ENCODE measurements at regions not wholly inside any gene's neighbourhood (a gene's known extent, or its start where the extent isn't known, plus 50 kb on each side); places are given as distances from the start of the nearest gene placed in this dataset.
A peak's percentile ranks its signal among the peaks of the same experiment; 100 is the strongest.
"Not testable (repeated sequence)": the region's sequence is repeated elsewhere in the genome, so short reads cannot be mapped to it uniquely, and the experiment has no call there.

GRCh38 chr5:82882316-82882715 is 194.9 kb downstream of the TMEM167A start:
- TF ChIP-seq CTCF (IDR thresholded peaks at IDR 0.05; ENCODE audit: extremely low read depth, insufficient read depth, missing control alignments), result no peak
- in situ Hi-C loops (cut with MboI; ENCODE audit: low pct_unique_long_range_greater_than_20kb, low sequenced_read_pairs, unreplicated experiment), result loop anchor here (25.0 kb wide), 1 partner anchor 530 kb away; no protein-coding TSS in a partner anchor
- no peak for DNase-seq (ENCODE audit: low spot score)

GRCh38 chr5:82881571-82882174 is 195.5 kb downstream of the TMEM167A start:
- TF ChIP-seq CTCF (IDR thresholded peaks at IDR 0.05; ENCODE audit: extremely low read depth, insufficient read depth, missing control alignments), result no peak
- DNase-seq (ENCODE audit: low spot score), result peak; percentile 23
- in situ Hi-C loops (cut with MboI; ENCODE audit: low pct_unique_long_range_greater_than_20kb, low sequenced_read_pairs, unreplicated experiment), result loop anchor here (25.0 kb wide), 1 partner anchor 531 kb away; no protein-coding TSS in a partner anchor

GRCh38 chr5:82879089-82879488 is 198.1 kb downstream of the TMEM167A start:
- TF ChIP-seq CTCF (IDR thresholded peaks at IDR 0.05; ENCODE audit: extremely low read depth, insufficient read depth, missing control alignments), result no peak
- in situ Hi-C loops (cut with MboI; ENCODE audit: low pct_unique_long_range_greater_than_20kb, low sequenced_read_pairs, unreplicated experiment), result loop anchor here (25.0 kb wide), 1 partner anchor 533 kb away; no protein-coding TSS in a partner anchor

GRCh38 chr5:82873452-82873851 is 203.7 kb downstream of the TMEM167A start:
- DNase-seq (ENCODE audit: low spot score), result no peak
- no peak for TF ChIP-seq CTCF (IDR thresholded peaks at IDR 0.05; ENCODE audit: extremely low read depth, insufficient read depth, missing control alignments)
- in situ Hi-C loops (cut with MboI; ENCODE audit: low pct_unique_long_range_greater_than_20kb, low sequenced_read_pairs, unreplicated experiment), result no loop called here

More at GRCh38 chr5:82879089-82879488, 198.1 kb downstream of the TMEM167A start:
- no peak for DNase-seq (ENCODE audit: low spot score)

GRCh38 chr5:82872321-82873288 is 204.6 kb downstream of the TMEM167A start:
- DNase-seq (ENCODE audit: low spot score); in situ Hi-C loops (cut with MboI; ENCODE audit: low pct_unique_long_range_greater_than_20kb, low sequenced_read_pairs, unreplicated experiment): not testable (repeated sequence)

- TF ChIP-seq CTCF (IDR thresholded peaks at IDR 0.05; ENCODE audit: extremely low read depth, insufficient read depth, missing control alignments), result no peak
- DNase-seq (ENCODE audit: low spot score), result no peak
- in situ Hi-C loops (cut with MboI; ENCODE audit: low pct_unique_long_range_greater_than_20kb, low sequenced_read_pairs, unreplicated experiment), result no loop called here
Measured at GRCh38 chr5:82865625-82866024, 211.6 kb downstream of the TMEM167A start.

GRCh38 chr5:82863266-82863665 is 213.9 kb downstream of the TMEM167A start:
- DNase-seq (ENCODE audit: low spot score), result no peak
- no peak for TF ChIP-seq CTCF (IDR thresholded peaks at IDR 0.05; ENCODE audit: extremely low read depth, insufficient read depth, missing control alignments)
- in situ Hi-C loops (cut with MboI; ENCODE audit: low pct_unique_long_range_greater_than_20kb, low sequenced_read_pairs, unreplicated experiment), result no loop called here
